ENCODE measurements at regions not wholly inside any gene's neighbourhood (a gene's known extent, or its start where the extent isn't known, plus 50 kb on each side); places are given as distances from the start of the nearest gene placed in this dataset.

GRCh38 chr6:137560184-137560563, 66.0 kb upstream of the OLIG3 start:
- TF ChIP-seq CTCF (IDR thresholded peaks at IDR 0.05) (no peak), POLR2AphosphoS5 (IDR thresholded peaks at IDR 0.05) (no peak)

Measured in gastroesophageal sphincter (tissue), 3 donors.